BLaER1 treated with 17β-estradiol and CSF1 and Interleukin-3, amounts not matched to agents 10 nM and 100 nM (cell line): ENCODE measurements at regions not wholly inside any gene's neighbourhood (a gene's known extent, or its start where the extent isn't known, plus 50 kb on each side); places are given as distances from the start of the nearest gene placed in this dataset.
"Not testable (repeated sequence)": the region's sequence is repeated elsewhere in the genome, so short reads cannot be mapped to it uniquely, and the experiment has no call there.

ENCODE experiments used
- H3K27ac ChIP-seq, 11 experiments: shearing (Covaris generic); formaldehyde crosslinking; 2 replicates each; pipeline ENCODE4 v1.8.1; 2022
- H3K27me3 ChIP-seq, 11 experiments: shearing (Covaris generic); formaldehyde crosslinking; 2 replicates each; pipeline ENCODE4 v1.8.1; 2022
- H3K36me3 ChIP-seq, 11 experiments: shearing (Covaris generic); formaldehyde crosslinking; 2 replicates each; pipeline ENCODE4 v1.8.1; 2022
- H3K4me1 ChIP-seq, 10 experiments: shearing (Covaris generic); formaldehyde crosslinking; 2 replicates each; pipeline ENCODE4 v1.8.1; 2022
- H3K4me2 ChIP-seq, 11 experiments: shearing (Covaris generic); formaldehyde crosslinking; 2 replicates each; pipeline ENCODE4 v1.8.1; 2022
- H3K4me3 ChIP-seq, 10 experiments: shearing (Covaris generic); formaldehyde crosslinking; 2 replicates each; pipeline ENCODE4 v1.8.1; 2022
- H3K9ac ChIP-seq, 11 experiments: shearing (Covaris generic); formaldehyde crosslinking; 2 replicates each; pipeline ENCODE4 v1.8.1; 2022
- H3K9me3 ChIP-seq, 11 experiments: shearing (Covaris generic); formaldehyde crosslinking; replicated peaks in 1 of 11; 2 replicates each; pipeline ENCODE4 v1.8.1; 2022
- H4K20me1 ChIP-seq, 11 experiments: shearing (Covaris generic); formaldehyde crosslinking; 2 replicates each; pipeline ENCODE4 v1.8.1; 2022
- Cebpa-rat ChIP-seq, 11 experiments: shearing (Covaris generic); IDR thresholded peaks; 2 replicates each; pipeline ENCODE4 v1.8.1; 2022

- Histone ChIP-seq H4K20me1 (no peaks in the 10 kb centered on the region), H3K4me3 (no peak overlapping the region), H3K27ac (no peak overlapping the region), H3K9ac (no peak overlapping the region), H3K4me2 (no peak overlapping the region), H3K36me3 (no peaks in the 10 kb centered on the region), H3K27me3 (no peaks in the 10 kb centered on the region), H3K9me3 (no peaks in the 10 kb centered on the region), H3K4me1 (no peaks in the 10 kb centered on the region)
- no peak for TF ChIP-seq Cebpa-rat (IDR thresholded peaks at IDR 0.05)
These were observed 111.6 kb upstream of the EYA4 start for GRCh38 chr6:133129556-133129955.

GRCh38 chr6:133130863-133131262 is 110.3 kb upstream of the EYA4 start:
- Histone ChIP-seq H3K4me2 (no peak overlapping the region), H3K27me3 (no peaks in the 10 kb centered on the region), H3K36me3 (no peaks in the 10 kb centered on the region), H3K27ac (no peak overlapping the region), H3K4me3 (no peak overlapping the region), H4K20me1 (no peaks in the 10 kb centered on the region), H3K9ac (no peak overlapping the region), H3K9me3 (no peaks in the 10 kb centered on the region), H3K4me1 (no peaks in the 10 kb centered on the region)
- no peak for TF ChIP-seq Cebpa-rat (IDR thresholded peaks at IDR 0.05)

GRCh38 chr6:133131621-133132465 is 109.3 kb upstream of the EYA4 start:
- Histone ChIP-seq H3K9ac (no peak overlapping the region), H3K27ac (no peak overlapping the region), H3K36me3 (no peaks in the 10 kb centered on the region), H3K4me3 (no peak overlapping the region), H3K4me2 (no peak overlapping the region), H3K27me3 (no peaks in the 10 kb centered on the region), H3K4me1 (no peaks in the 10 kb centered on the region), H4K20me1 (no peaks in the 10 kb centered on the region), H3K9me3 (no peaks in the 10 kb centered on the region)
- TF ChIP-seq Cebpa-rat (IDR thresholded peaks at IDR 0.05) = no peak

GRCh38 chr6:133132466-133132971 is 108.6 kb upstream of the EYA4 start:
- H3K9ac ChIP-seq = no peak overlapping the region
- H3K36me3 ChIP-seq = no peaks in the 10 kb centered on the region
- no peak overlapping the region for H3K4me2 ChIP-seq
- H3K4me3 ChIP-seq = no peak overlapping the region
- H3K27ac ChIP-seq = no peak overlapping the region
- no peaks in the 10 kb centered on the region for H3K27me3 ChIP-seq
- H4K20me1 ChIP-seq = no peaks in the 10 kb centered on the region
- TF ChIP-seq Cebpa-rat (IDR thresholded peaks at IDR 0.05) = no peak
- no peaks in the 10 kb centered on the region for H3K4me1 ChIP-seq
- H3K9me3 ChIP-seq = no peaks in the 10 kb centered on the region

GRCh38 chr6:133136177-133136880 is 104.8 kb upstream of the EYA4 start:
- Histone ChIP-seq H3K4me2 (no peak overlapping the region), H3K4me1 (no peaks in the 10 kb centered on the region), H3K27me3 (no peaks in the 10 kb centered on the region), H3K9me3 (no peaks in the 10 kb centered on the region), H3K27ac (no peak overlapping the region), H3K4me3 (no peak overlapping the region), H4K20me1 (no peaks in the 10 kb centered on the region), H3K9ac (no peak overlapping the region), H3K36me3 (no peaks in the 10 kb centered on the region)
- TF ChIP-seq Cebpa-rat (IDR thresholded peaks at IDR 0.05) = no peak

GRCh38 chr6:133147470-133148184 is 93.5 kb upstream of the EYA4 start:
- H3K36me3 ChIP-seq, H3K9me3 ChIP-seq, H4K20me1 ChIP-seq, H3K9ac ChIP-seq, H3K4me3 ChIP-seq, H3K4me2 ChIP-seq, H3K27ac ChIP-seq, H3K27me3 ChIP-seq, H3K4me1 ChIP-seq: not testable (repeated sequence)

GRCh38 chr6:133156689-133157088 is 84.5 kb upstream of the EYA4 start:
- no peak for TF ChIP-seq Cebpa-rat (IDR thresholded peaks at IDR 0.05)
- no peaks in the 10 kb centered on the region for H3K36me3 ChIP-seq
- H3K9me3 ChIP-seq = peaks cover 0 to 11% (median 6%) of the 10 kb centered on the region in 11 experiments; a peak in 9 of 22 replicates
- peaks cover 0 to 9% (median 0%) of the 10 kb centered on the region in 10 experiments; a peak in 1 of 20 replicates for H3K4me1 ChIP-seq
- H3K27me3 ChIP-seq = no peaks in the 10 kb centered on the region
- H3K27ac ChIP-seq = no peak overlapping the region
- no peak overlapping the region for H3K4me2 ChIP-seq
- no peak overlapping the region for H3K4me3 ChIP-seq
- H4K20me1 ChIP-seq = no peaks in the 10 kb centered on the region
- no peak overlapping the region for H3K9ac ChIP-seq

- Histone ChIP-seq H3K4me2 (no peak overlapping the region), H3K9ac (no peak overlapping the region), H3K4me3 (no peak overlapping the region), H3K9me3 (peaks cover 0 to 11% (median 6%) of the 10 kb centered on the region in 11 experiments; a peak in 9 of 22 replicates), H3K27me3 (no peaks in the 10 kb centered on the region), H4K20me1 (no peaks in the 10 kb centered on the region), H3K36me3 (no peaks in the 10 kb centered on the region), H3K27ac (no peak overlapping the region), H3K4me1 (peaks cover 0 to 9% (median 0%) of the 10 kb centered on the region in 10 experiments; a peak in 1 of 20 replicates)
- TF ChIP-seq Cebpa-rat (IDR thresholded peaks at IDR 0.05) = no peak
These were observed 83.2 kb upstream of the EYA4 start for GRCh38 chr6:133157995-133158394.

GRCh38 chr6:133159255-133159795 is 81.8 kb upstream of the EYA4 start:
- no peak overlapping the region for H3K4me2 ChIP-seq
- TF ChIP-seq Cebpa-rat (IDR thresholded peaks at IDR 0.05) = no peak

More at GRCh38 chr6:133159255-133159795, 81.8 kb upstream of the EYA4 start:
- Histone ChIP-seq H3K27ac (no peak overlapping the region), H3K36me3 (no peaks in the 10 kb centered on the region), H3K4me3 (no peak overlapping the region), H3K9me3 (peaks cover 0 to 10% (median 5%) of the 10 kb centered on the region in 11 experiments; a peak in 9 of 22 replicates), H3K27me3 (no peaks in the 10 kb centered on the region), H4K20me1 (no peaks in the 10 kb centered on the region), H3K9ac (no peak overlapping the region), H3K4me1 (peaks cover 0 to 9% (median 0%) of the 10 kb centered on the region in 10 experiments; a peak in 1 of 20 replicates)
